Fibroblast of peridontal ligament (primary cell): ENCODE measurements at regions not wholly inside any gene's neighbourhood (a gene's known extent, or its start where the extent isn't known, plus 50 kb on each side); places are given as distances from the start of the nearest gene placed in this dataset.

Experiments
- DNase-seq: peaks from one replicate; pipeline ENCODE4 v3.0.0-alpha.2; 2010; ENCODE audit errors: extremely low read depth

- DNase-seq: no peak
Measured at GRCh38 chr14:106843386-106843785, 1317.0 kb downstream of the TMEM121 start.

GRCh38 chr14:106843951-106844483 lies 1317.6 kb downstream of the TMEM121 start:
- DNase-seq: peak; percentile 40

- peak; percentile 28 for DNase-seq
Measured at GRCh38 chr14:106844608-106845285, 1318.4 kb downstream of the TMEM121 start.

- peak; percentile 8 for DNase-seq
Measured at GRCh38 chr14:106845286-106846087, 1319.1 kb downstream of the TMEM121 start.

- no peak for DNase-seq
Measured at GRCh38 chr14:106846218-106846617, 1319.8 kb downstream of the TMEM121 start.

- no peak for DNase-seq
Measured at GRCh38 chr14:106848330-106849121, 1322.1 kb downstream of the TMEM121 start.

- DNase-seq: no peak
Measured at GRCh38 chr14:106850913-106851825, 1324.8 kb downstream of the TMEM121 start.

- no peak for DNase-seq
Measured at GRCh38 chr14:106872611-106873446, 1346.4 kb downstream of the TMEM121 start.

- DNase-seq: no peak
Measured at GRCh38 chr14:106874350-106874749, 1348.0 kb downstream of the TMEM121 start.

GRCh38 chr14:106875503-106875902 lies 1349.1 kb downstream of the TMEM121 start:
- no peak for DNase-seq

GRCh38 chr14:106876711-106877110 lies 1350.3 kb downstream of the TMEM121 start:
- no peak for DNase-seq

- DNase-seq: no peak
Measured at GRCh38 chr14:106877517-106877916, 1351.1 kb downstream of the TMEM121 start.

- DNase-seq: no peak
Measured at GRCh38 chr14:106879241-106879640, 1352.9 kb downstream of the TMEM121 start.

GRCh38 chr14:106883218-106883692 lies 1356.9 kb downstream of the TMEM121 start:
- DNase-seq: no peak
